ENCODE measurements at regions not wholly inside any gene's neighbourhood (a gene's known extent, or its start where the extent isn't known, plus 50 kb on each side); places are given as distances from the start of the nearest gene placed in this dataset.
"Not testable (repeated sequence)": the region's sequence is repeated elsewhere in the genome, so short reads cannot be mapped to it uniquely, and the experiment has no call there.

- ATAC-seq (no peak), DNase-seq (ENCODE audit: low spot score in 2 of 2) (no peak)
- Mint-ChIP-seq H3K9me3 (peaks cover 8% of the 10 kb centered on the region), H3K4me3 (no peak overlapping the region), H3K4me1 (no peaks in the 10 kb centered on the region), H3K36me3 (no peaks in the 10 kb centered on the region), H3K27ac (no peak overlapping the region)
These were observed 321.5 kb upstream of the TBX18 start for GRCh38 chr6:85085875-85086274.

GRCh38 chr6:85081102-85081501 is 316.7 kb upstream of the TBX18 start:
- no peak overlapping the region for H3K27ac Mint-ChIP-seq
- no peak for DNase-seq (ENCODE audit: low spot score in 2 of 2)

GRCh38 chr6:85079761-85080160 is 315.4 kb upstream of the TBX18 start:
- Mint-ChIP-seq H3K9me3 (peaks cover 4% of the 10 kb centered on the region), H3K27ac (no peak overlapping the region), H3K4me1 (no peaks in the 10 kb centered on the region), H3K36me3 (no peaks in the 10 kb centered on the region), H3K4me3 (no peak overlapping the region)
- ATAC-seq (no peak), DNase-seq (ENCODE audit: low spot score in 2 of 2) (no peak)

More at GRCh38 chr6:85081102-85081501, 316.7 kb upstream of the TBX18 start:
- Mint-ChIP-seq H3K4me3 (no peak overlapping the region), H3K4me1 (no peaks in the 10 kb centered on the region), H3K36me3 (no peaks in the 10 kb centered on the region), H3K9me3 (peaks cover 8% of the 10 kb centered on the region)
- ATAC-seq, result no peak

- no peak for DNase-seq (ENCODE audit: low spot score in 2 of 2)
- Mint-ChIP-seq H3K36me3 (no peaks in the 10 kb centered on the region), H3K4me3 (no peak overlapping the region), H3K9me3 (peaks cover 6% of the 10 kb centered on the region), H3K27ac (no peak overlapping the region), H3K4me1 (no peaks in the 10 kb centered on the region)
- no peak for ATAC-seq
These were observed 313.7 kb upstream of the TBX18 start for GRCh38 chr6:85078058-85078457.

GRCh38 chr6:85077098-85077497 is 312.7 kb upstream of the TBX18 start:
- Mint-ChIP-seq H3K36me3 (no peaks in the 10 kb centered on the region), H3K27ac (no peak overlapping the region), H3K4me3 (no peak overlapping the region), H3K9me3 (peaks cover 3% of the 10 kb centered on the region), H3K4me1 (no peaks in the 10 kb centered on the region)
- ATAC-seq, result no peak
- DNase-seq (ENCODE audit: low spot score in 2 of 2), result no peak

- not testable (repeated sequence) for H3K36me3 Mint-ChIP-seq; H3K9me3 Mint-ChIP-seq; H3K27ac Mint-ChIP-seq; H3K4me3 Mint-ChIP-seq; ATAC-seq; DNase-seq (ENCODE audit: low spot score in 2 of 2); H3K4me1 Mint-ChIP-seq
These were observed 307.4 kb upstream of the TBX18 start for GRCh38 chr6:85071845-85072244.

- no peak overlapping the region for H3K27ac Mint-ChIP-seq
- H3K36me3 Mint-ChIP-seq, result no peaks in the 10 kb centered on the region
- DNase-seq (ENCODE audit: low spot score in 2 of 2), result no peak
- ATAC-seq, result no peak
- H3K4me3 Mint-ChIP-seq, result no peak overlapping the region
- H3K9me3 Mint-ChIP-seq, result peaks cover 5% of the 10 kb centered on the region
- H3K4me1 Mint-ChIP-seq, result no peaks in the 10 kb centered on the region
These were observed 305.2 kb upstream of the TBX18 start for GRCh38 chr6:85069577-85069976.

- peaks cover 4% of the 10 kb centered on the region for H3K9me3 Mint-ChIP-seq
These were observed 303.8 kb upstream of the TBX18 start for GRCh38 chr6:85068221-85068620.

GRCh38 chr6:85066266-85066665 is 301.9 kb upstream of the TBX18 start:
- Mint-ChIP-seq H3K4me1 (no peaks in the 10 kb centered on the region), H3K27ac (no peak overlapping the region), H3K9me3 (peaks cover 4% of the 10 kb centered on the region), H3K4me3 (no peak overlapping the region), H3K36me3 (no peaks in the 10 kb centered on the region)
- DNase-seq (ENCODE audit: low spot score in 2 of 2) (no peak), ATAC-seq (no peak)

More at GRCh38 chr6:85068221-85068620, 303.8 kb upstream of the TBX18 start:
- no peak for DNase-seq (ENCODE audit: low spot score in 2 of 2)
- ATAC-seq, result no peak
- Mint-ChIP-seq H3K4me1 (no peaks in the 10 kb centered on the region), H3K36me3 (no peaks in the 10 kb centered on the region), H3K27ac (no peak overlapping the region), H3K4me3 (no peak overlapping the region)

GRCh38 chr6:85065831-85066230 is 301.4 kb upstream of the TBX18 start:
- no peak overlapping the region for H3K27ac Mint-ChIP-seq
- ATAC-seq, result no peak
- no peak for DNase-seq (ENCODE audit: low spot score in 2 of 2)
- no peak overlapping the region for H3K4me3 Mint-ChIP-seq
- no peaks in the 10 kb centered on the region for H3K4me1 Mint-ChIP-seq
- peaks cover 4% of the 10 kb centered on the region for H3K9me3 Mint-ChIP-seq
- no peaks in the 10 kb centered on the region for H3K36me3 Mint-ChIP-seq

GRCh38 chr6:85063611-85064010 is 299.2 kb upstream of the TBX18 start:
- ATAC-seq (no peak), DNase-seq (ENCODE audit: low spot score in 2 of 2) (no peak)
- Mint-ChIP-seq H3K9me3 (peaks cover 2% of the 10 kb centered on the region), H3K4me3 (no peak overlapping the region), H3K4me1 (no peaks in the 10 kb centered on the region), H3K27ac (no peak overlapping the region), H3K36me3 (no peaks in the 10 kb centered on the region)

- no peaks in the 10 kb centered on the region for H3K9me3 Mint-ChIP-seq
These were observed 298.5 kb upstream of the TBX18 start for GRCh38 chr6:85062884-85063283.

GRCh38 chr6:85058806-85059205 is 294.4 kb upstream of the TBX18 start:
- no peak overlapping the region for H3K4me3 Mint-ChIP-seq
- no peaks in the 10 kb centered on the region for H3K36me3 Mint-ChIP-seq
- H3K9me3 Mint-ChIP-seq, result no peaks in the 10 kb centered on the region
- no peak for ATAC-seq
- no peak overlapping the region for H3K27ac Mint-ChIP-seq
- no peak for DNase-seq (ENCODE audit: low spot score in 2 of 2)
- H3K4me1 Mint-ChIP-seq, result no peaks in the 10 kb centered on the region

More at GRCh38 chr6:85062884-85063283, 298.5 kb upstream of the TBX18 start:
- H3K4me1 Mint-ChIP-seq, result no peaks in the 10 kb centered on the region
- no peaks in the 10 kb centered on the region for H3K36me3 Mint-ChIP-seq
- DNase-seq (ENCODE audit: low spot score in 2 of 2), result no peak
- no peak overlapping the region for H3K27ac Mint-ChIP-seq
- H3K4me3 Mint-ChIP-seq, result no peak overlapping the region
- ATAC-seq, result no peak

- DNase-seq (ENCODE audit: low spot score in 2 of 2) (no peak), ATAC-seq (no peak)
- Mint-ChIP-seq H3K9me3 (peaks cover 4% of the 10 kb centered on the region), H3K36me3 (no peaks in the 10 kb centered on the region), H3K27ac (no peak overlapping the region), H3K4me1 (no peaks in the 10 kb centered on the region), H3K4me3 (no peak overlapping the region)
These were observed 285.8 kb upstream of the TBX18 start for GRCh38 chr6:85050149-85050548.

- DNase-seq (ENCODE audit: low spot score in 2 of 2), result no peak
- Mint-ChIP-seq H3K9me3 (peaks cover 4% of the 10 kb centered on the region), H3K4me3 (no peak overlapping the region), H3K36me3 (no peaks in the 10 kb centered on the region), H3K4me1 (no peaks in the 10 kb centered on the region), H3K27ac (no peak overlapping the region)
- no peak for ATAC-seq
These were observed 284.9 kb upstream of the TBX18 start for GRCh38 chr6:85049282-85049681.

- DNase-seq (ENCODE audit: low spot score in 2 of 2), result no peak
- H3K4me1 Mint-ChIP-seq, result no peaks in the 10 kb centered on the region
These were observed 283.4 kb upstream of the TBX18 start for GRCh38 chr6:85047818-85048217.

GRCh38 chr6:85045767-85046166 is 281.4 kb upstream of the TBX18 start:
- DNase-seq (ENCODE audit: low spot score in 2 of 2); H3K4me1 Mint-ChIP-seq; ATAC-seq; H3K27ac Mint-ChIP-seq; H3K36me3 Mint-ChIP-seq; H3K4me3 Mint-ChIP-seq: not testable (repeated sequence)
- peaks cover 13% of the 10 kb centered on the region for H3K9me3 Mint-ChIP-seq

More at GRCh38 chr6:85047818-85048217, 283.4 kb upstream of the TBX18 start:
- Mint-ChIP-seq H3K9me3 (peaks cover 7% of the 10 kb centered on the region), H3K4me3 (no peak overlapping the region), H3K27ac (no peak overlapping the region), H3K36me3 (no peaks in the 10 kb centered on the region)
- ATAC-seq, result no peak
